HPDE6-E6E7 (cell line): ENCODE measurements at regions not wholly inside any gene's neighbourhood (a gene's known extent, or its start where the extent isn't known, plus 50 kb on each side); places are given as distances from the start of the nearest gene placed in this dataset.
"Not testable (repeated sequence)": the region's sequence is repeated elsewhere in the genome, so short reads cannot be mapped to it uniquely, and the experiment has no call there.

ENCODE experiments used
- DNase-seq: peaks from one replicate; pipeline ENCODE4 v3.0.0; 2011; ENCODE audit warnings: missing footprints; ENCODE audit errors: extremely low spot score

GRCh38 chr10:42987121-42987541, 89.7 kb upstream of the RET start:
- no peak for DNase-seq

- DNase-seq: no peak
Observed at GRCh38 chr10:42987575-42987974, 89.3 kb upstream of the RET start.

GRCh38 chr10:42988069-42988468, 88.8 kb upstream of the RET start:
- DNase-seq: no peak

DNA sequence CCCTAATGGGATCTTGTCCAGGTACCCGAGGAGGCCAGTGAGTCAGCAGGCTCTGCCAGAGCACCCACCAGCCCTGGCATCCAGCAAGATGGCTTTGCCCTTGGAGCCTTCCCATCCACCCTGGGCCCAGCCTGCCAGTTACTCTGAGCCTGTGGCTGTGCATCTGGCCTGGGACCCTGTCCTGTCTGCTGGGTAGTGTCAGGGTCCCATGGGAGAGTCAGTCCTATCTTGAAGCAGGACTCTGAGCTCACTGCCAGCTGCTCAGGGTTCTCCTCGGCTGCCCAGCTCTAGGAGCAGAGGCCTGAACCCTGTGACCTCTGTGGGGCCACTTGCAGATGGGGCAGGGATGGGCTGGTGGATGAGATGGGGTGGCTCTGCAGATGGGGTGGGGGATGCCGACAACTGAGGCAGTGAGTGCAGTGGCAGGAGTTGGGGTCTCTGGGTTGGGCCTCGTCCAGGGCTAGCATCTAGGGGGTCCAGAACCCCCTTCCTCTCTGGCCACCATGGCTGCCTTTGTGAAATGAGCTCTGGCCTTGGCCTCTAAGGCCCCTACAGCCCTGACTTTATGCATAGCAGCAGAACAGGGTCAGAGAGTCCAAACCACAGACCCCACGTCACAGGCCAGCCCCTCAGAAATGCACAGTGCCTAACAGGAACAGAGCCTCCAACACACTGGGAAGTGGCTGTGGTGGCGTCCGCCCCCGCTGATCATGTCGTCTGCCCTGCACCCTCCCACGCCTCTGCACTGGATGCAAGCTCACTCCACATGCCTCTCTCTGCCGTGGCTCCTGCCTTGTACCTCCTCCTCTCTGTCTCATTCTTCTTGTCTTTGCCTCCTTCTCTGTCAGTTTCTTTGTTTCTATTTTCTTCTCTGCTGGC, 88.1 kb upstream of the RET start:
- no peak for DNase-seq

- DNase-seq: no peak
Observed at GRCh38 chr10:42989481-42989921, 87.4 kb upstream of the RET start.

- DNase-seq: no peak
Observed at GRCh38 chr10:42990016-42990720, 86.7 kb upstream of the RET start.

DNA sequence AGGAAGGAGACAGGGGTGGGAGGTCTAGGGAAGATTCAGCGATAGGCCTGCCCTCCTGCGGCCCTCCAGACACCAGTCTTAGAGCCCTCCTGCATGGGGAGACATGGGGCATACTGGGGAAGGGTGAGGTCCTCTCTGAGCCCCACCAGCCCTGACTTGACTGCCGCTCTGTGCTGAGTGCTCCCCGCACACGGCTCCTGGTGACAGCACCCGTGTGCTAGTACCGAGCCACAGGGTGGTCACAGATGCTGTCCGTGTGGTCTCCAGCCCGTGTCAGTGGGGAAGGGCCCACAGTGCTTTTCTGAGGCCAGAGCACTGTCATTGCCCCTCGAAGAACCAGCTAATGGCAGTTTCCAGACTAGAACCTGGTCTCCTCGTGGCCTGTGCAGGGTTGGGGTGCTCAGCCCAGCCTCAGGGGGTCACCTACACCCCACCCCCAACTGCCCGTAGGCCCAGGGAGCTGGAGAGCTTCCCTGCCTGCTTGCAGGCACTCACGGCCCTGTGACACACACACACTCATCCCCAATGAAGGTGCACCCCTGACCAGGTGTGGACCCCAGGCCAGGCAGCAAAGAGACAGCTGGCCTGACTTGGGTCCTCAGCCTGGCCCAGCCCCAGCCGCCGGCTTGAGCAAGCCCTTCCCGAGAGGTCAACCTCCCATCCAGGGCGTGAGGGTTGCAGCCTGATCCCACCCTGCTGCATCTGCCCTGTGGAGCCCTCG, 86.0 kb upstream of the RET start:
- no peak for DNase-seq

DNA sequence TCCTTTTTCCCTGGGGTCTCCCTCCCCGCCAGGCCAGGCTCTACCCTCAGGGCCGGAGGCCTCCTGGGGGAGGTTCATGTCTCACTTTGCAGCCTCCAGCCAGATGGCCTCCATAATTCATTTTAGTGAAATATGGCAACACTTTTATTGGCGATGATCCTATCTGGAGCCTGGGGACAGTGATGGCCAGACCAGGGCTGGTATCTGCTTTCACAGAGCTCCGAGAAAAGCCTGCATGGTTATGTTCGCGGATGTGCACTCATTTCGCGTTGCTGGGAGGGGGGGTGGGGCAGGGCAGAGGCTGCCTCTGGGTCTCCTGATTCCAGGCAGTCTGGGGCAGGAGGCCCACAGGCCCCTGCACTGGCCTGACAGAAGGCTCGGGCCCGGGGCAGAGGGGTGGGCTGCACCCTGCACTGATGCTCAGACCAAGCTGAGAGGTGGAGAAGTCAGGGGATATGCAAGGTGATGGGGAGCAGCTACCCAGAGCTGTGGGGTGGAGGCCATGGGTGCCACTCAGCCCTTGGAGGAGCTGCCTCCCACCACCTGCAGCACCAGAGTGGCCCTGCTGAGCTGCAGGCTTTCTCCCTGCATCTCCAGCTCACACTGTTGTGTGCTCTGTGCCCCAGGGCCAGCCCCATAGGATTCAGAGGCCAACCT, 85.3 kb upstream of the RET start:
- no peak for DNase-seq

GRCh38 chr10:42992156-42992956, 84.5 kb upstream of the RET start:
- no peak for DNase-seq

- DNase-seq: no peak
Observed at GRCh38 chr10:42992957-42993390, 83.9 kb upstream of the RET start.

DNA sequence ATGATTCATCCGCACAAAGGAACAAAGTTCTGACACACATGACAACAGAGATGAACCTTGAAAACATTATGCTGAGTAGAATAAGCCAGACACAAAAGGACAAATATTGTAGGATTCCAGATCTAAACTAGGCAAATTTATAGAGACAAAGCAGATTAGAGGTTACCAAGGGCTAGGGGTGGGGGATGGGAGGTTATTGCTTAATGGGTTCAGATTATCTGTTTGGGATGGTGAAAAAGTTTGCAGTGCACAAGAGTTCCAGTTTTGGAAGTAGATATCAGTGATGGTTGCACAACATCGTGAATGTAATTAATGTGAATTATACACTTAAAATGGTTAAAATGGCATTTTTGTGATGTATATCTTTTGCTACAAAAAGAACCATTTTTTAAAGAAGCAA, 82.0 kb upstream of the RET start:
- not testable (repeated sequence) for DNase-seq

DNA sequence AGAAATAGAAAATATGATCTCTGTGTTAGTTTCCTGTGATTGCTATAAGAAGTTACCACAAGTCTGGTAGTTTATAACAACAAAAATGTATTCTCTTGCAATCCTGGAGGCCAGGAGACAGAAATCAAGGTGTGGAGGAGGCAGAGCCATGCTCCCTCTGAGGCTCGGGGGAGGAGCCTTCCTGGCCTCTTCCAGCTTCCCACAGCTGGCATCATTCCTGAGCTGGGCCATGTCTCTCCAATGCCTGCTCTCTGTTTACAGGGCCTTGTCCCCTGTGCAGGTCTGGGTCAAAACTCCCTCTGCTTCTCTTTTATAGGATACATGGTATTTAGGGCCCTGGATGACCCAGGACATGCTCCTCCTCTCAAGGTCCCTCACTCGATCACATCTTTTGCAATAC, 81.3 kb upstream of the RET start:
- DNase-seq: no peak

DNA sequence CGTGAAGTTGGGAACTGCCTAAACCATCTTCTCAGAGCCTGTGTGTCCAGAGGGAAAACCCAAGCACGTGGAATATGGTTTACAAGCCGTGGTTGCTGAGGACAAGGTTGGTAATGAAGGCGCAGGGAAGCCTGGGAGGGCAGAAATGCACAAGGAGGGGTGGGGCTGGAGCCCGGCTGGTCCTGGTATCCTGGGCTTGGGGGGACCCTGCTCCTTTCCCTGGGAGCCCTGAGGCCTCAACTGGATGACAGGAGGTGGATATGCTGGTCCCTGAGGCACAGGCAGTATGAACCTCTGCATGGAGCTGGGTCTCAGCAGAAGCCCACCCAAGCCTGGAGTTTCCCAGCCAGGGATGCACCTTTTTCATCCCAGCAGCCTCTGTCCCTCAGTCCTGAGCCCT, 80.3 kb upstream of the RET start:
- no peak for DNase-seq

DNA sequence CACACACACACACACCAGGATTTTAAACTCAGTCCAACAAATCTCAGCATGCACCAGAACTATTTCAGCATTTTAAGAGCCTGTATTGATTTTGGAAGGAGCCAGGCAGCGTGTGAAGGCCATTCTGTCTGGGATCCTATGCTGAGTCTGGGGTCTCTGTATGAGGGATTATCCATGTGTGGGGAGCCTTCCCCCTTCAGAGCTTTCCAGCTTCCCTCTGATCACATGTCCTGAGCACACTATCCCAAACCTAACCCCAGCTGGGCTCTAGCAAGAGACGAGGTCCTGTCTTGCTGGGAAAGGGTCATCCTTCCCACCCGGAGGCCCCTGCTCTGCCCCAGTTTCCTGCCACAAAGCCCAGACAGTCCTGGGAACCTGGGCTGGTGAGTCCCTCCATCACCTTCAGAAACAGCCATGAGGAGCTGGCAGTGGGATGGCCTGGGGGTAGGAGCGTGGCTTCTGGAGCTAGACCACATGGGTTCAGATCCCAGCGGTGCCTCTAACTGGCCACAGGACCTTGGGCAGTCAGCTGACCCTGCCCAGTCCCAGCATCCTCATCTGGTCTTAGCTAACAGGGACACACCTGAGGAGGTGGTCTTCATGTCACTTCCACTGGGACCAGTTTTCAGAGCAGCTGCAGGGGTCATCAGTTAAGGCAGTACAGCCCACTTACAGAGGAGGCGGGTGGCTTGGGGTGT, 79.6 kb upstream of the RET start:
- DNase-seq: no peak

GRCh38 chr10:42997849-42998165, 79.1 kb upstream of the RET start:
- no peak for DNase-seq

DNA sequence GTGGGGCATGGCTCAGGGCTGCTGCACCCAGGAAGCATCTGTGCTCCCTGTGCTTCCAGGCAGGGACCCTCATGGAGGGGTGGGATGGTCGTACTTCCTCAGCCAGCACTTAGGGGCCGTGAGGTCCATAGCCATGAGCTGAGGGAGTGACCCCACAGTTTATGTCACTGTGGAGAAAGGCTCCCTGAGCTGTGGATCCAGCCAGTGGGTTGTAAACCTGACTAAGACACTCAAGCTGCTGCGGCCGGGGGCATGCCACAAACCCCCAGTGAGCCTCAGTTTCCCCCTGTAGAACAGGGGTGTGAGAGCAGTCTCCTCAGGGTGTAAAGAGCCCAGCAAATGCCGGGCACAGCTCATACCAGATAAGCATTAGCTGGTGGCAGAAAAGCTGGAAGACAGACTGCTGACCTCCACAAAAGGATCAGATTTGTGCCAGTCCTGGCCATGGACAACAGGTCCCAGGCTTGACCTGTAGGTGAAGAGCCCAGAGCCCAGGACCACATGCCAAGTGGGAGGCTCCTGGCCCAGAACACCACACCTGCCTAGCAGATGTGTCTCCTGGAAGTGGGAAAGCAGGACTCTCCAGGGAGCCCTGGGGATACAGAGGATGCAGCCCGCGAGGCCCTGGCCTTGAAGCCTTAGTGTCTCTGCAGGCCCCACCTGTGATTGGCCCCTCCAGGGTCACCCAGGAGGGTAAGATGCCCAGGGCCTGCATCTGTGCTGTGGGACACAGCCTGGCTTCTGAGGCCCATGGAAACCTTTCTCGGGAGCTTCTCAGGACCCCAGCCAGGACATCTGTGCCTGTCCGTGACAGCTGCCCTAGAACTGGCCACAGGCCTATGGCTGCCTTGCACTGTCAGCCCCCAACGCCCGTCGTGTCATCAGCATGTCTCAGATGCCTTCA, 78.1 kb upstream of the RET start:
- no peak for DNase-seq

DNA sequence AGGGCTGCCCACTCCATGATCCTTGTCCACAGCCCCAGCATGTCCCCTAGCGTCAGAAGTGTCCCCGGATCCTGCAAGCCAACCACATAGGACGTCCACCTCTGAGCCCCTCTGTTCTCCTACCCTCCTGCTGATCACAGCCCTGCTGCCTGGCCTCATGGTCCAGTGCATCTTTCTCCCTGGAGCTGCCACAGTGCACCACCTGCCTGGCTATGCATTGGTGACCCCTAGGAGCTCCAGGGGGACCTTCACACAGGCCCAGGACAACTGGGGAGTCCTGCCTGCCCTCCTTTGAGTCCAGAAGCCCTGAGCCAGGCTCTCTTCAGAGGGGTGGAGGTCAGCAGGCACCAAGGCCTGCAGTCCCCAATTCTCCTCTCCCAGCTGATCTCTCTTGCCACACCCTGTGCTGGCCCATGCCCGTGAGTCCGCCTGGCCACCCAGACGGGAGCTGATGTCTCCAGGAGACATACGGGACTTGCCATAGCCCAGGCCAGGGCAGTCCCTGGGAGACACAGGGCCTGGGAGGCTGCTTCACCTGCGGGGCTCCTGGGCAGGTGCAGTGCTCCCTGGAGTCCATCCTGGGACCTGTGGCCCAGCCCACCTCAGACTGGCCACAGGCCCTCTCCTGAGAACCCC, 77.4 kb upstream of the RET start:
- DNase-seq: no peak

GRCh38 chr10:43000021-43000411, 76.9 kb upstream of the RET start:
- no peak for DNase-seq
